Stomach (tissue), 8 donors: ENCODE measurements at regions not wholly inside any gene's neighbourhood (a gene's known extent, or its start where the extent isn't known, plus 50 kb on each side); places are given as distances from the start of the nearest gene placed in this dataset.

ENCODE experiments used
- DNase-seq, 2 donors: peaks; one replicate each; pipeline versions ENCODE4 v3.0.0 to v3.0.0-alpha.2; 2013 to 2019
- H3K27ac ChIP-seq, 5 donors: fragments of 200-600 bp in 4 of 5; sonication (generic) in 4 of 5; one replicate each; pipeline ENCODE4 v1.5.1; 2013 to 2019; ENCODE audit warnings: mild to moderate bottlenecking in 1 of 5, moderate library complexity in 1 of 5
- H3K27me3 ChIP-seq, 3 donors: fragments of 200-600 bp; sonication (generic); one replicate each; pipeline ENCODE4 v1.5.1; 2017 to 2019; ENCODE audit warnings: mixed run types in 1 of 3
- H3K36me3 ChIP-seq, 4 donors: fragments of 200-600 bp; sonication (generic); 1 replicate in 3 of 4; 2 replicates in 1 of 4; pipeline ENCODE4 v1.5.1; 2016 to 2019
- H3K4me1 ChIP-seq, 4 donors: fragments of 200-600 bp; sonication (generic); one replicate each; pipeline ENCODE4 v1.5.1; 2016 to 2019
- H3K4me3 ChIP-seq, 4 donors: fragments of 200-600 bp; sonication (generic) in 3 of 4; one replicate each; pipeline ENCODE4 v1.5.1; 2016 to 2019; ENCODE audit warnings: mild to moderate bottlenecking in 1 of 4
- H3K9me3 ChIP-seq, 4 donors: fragments of 200-600 bp; sonication (generic); one replicate each; pipeline ENCODE4 v1.5.1; 2016 to 2019
- CTCF ChIP-seq, 7 experiments: fragments of 450-650 bp in 4 of 7; fragments of 200-600 bp in 3 of 7; sonication (generic) in 3 of 7; IDR thresholded peaks; one replicate each; pipeline ENCODE4 v1.5.1; 2016 to 2019; ENCODE audit warnings: antibody characterized with exemption in 7 of 7, control low read depth in 2 of 7, mild to moderate bottlenecking in 1 of 7
- EP300 ChIP-seq: sonication (generic); formaldehyde crosslinking; IDR thresholded peaks from one replicate; pipeline ENCODE4 v1.6.1; 2017; ENCODE audit warnings: antibody characterized with exemption
- POLR2A ChIP-seq, 4 donors: fragments of 450-650 bp; IDR thresholded peaks; one replicate each; pipeline ENCODE4 v1.6.1; 2016; ENCODE audit warnings: antibody characterized with exemption in 4 of 4, control low read depth in 2 of 4, mild to moderate bottlenecking in 1 of 4, moderate library complexity in 1 of 4
- POLR2AphosphoS5 ChIP-seq, 3 donors: sonication (generic); formaldehyde crosslinking; IDR thresholded peaks; one replicate each; pipeline ENCODE4 v1.6.1; 2016; ENCODE audit warnings: antibody characterized with exemption in 3 of 3
- WGBS, 5 donors: extraction: QIAGEN DNeasy Blood & Tissue Kit in 3 of 5; methylation state at CpG; one replicate each; pipeline versions ENCODE4 v1.1.5 to v1.1.7; 2013 to 2018; 5-methylcytosine and 5-hydroxymethylcytosine counted together
- intact Hi-C: fragments of 100-400 bp; cut with DNase I; formaldehyde crosslinking; loops from one replicate; pipeline ENCODE4 v1.15.1; 2023; ENCODE audit warnings: low total_unique reads
- donor health status: healthy with polysubstance abuse.
- donor health status: Bipolar disorder and iron deficiency.
- donor health status: healthy.

DNA sequence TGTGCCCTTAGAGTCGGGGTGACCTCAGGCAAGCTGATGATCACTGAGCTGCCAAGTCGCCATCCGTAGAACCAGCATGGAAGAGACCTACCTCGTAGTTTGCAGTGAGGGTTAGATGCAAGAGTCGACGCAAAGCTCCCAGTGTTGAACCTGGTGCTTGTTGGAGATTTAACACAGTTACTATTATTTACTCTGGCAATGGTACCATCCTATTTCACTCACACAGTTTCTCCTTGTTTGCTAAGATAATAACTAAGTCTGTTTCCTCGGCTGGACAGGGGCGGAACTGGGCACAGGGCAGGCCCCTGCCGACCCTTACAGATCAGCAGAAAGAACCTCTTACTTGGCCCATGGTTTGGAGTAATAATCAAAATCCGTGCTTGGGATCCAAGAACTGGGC, 85.5 kb downstream of the ACAA2 start:
- intact Hi-C loops: no loop called here
- H3K27ac ChIP-seq: no peak overlapping the region
- H3K4me1 ChIP-seq: peaks cover 8 to 65% (median 13%) of the 10 kb centered on the region in 4 donors
- H3K4me3 ChIP-seq: no peak overlapping the region
- no peak for TF ChIP-seq POLR2A (IDR thresholded peaks at IDR 0.05)
- no peak for TF ChIP-seq EP300
- no peak for TF ChIP-seq POLR2AphosphoS5 (IDR thresholded peaks at IDR 0.05)
- TF ChIP-seq CTCF (IDR thresholded peaks at IDR 0.05): no peak
- DNase-seq: no peak
- H3K27me3 ChIP-seq: no peaks in the 10 kb centered on the region
- no peaks in the 10 kb centered on the region for H3K9me3 ChIP-seq
- WGBS, 5 donors: 65 to 83% (median 73%) methylated on average over 10 of the region's 10 CpGs
- no peaks in the 10 kb centered on the region for H3K36me3 ChIP-seq

- Histone ChIP-seq H3K36me3 (no peaks in the 10 kb centered on the region), H3K27ac (peak overlapping the region in 3 of 5 donors; percentile 29 to 39 (median 32)), H3K9me3 (no peaks in the 10 kb centered on the region), H3K27me3 (no peaks in the 10 kb centered on the region), H3K4me1 (peaks cover 8 to 65% (median 10%) of the 10 kb centered on the region in 4 donors), H3K4me3 (no peak overlapping the region)
- no peak for DNase-seq
- intact Hi-C loops: no loop called here
- WGBS, 5 donors: 89 to 100% (median 100%) methylated on average over 1 of the region's 1 CpG
- TF ChIP-seq EP300 (no peak), POLR2AphosphoS5 (IDR thresholded peaks at IDR 0.05) (no peak), CTCF (IDR thresholded peaks at IDR 0.05) (no peak), POLR2A (IDR thresholded peaks at IDR 0.05) (no peak)
These were observed 86.7 kb downstream of the ACAA2 start for GRCh38 chr18:49726675-49726963.

DNA sequence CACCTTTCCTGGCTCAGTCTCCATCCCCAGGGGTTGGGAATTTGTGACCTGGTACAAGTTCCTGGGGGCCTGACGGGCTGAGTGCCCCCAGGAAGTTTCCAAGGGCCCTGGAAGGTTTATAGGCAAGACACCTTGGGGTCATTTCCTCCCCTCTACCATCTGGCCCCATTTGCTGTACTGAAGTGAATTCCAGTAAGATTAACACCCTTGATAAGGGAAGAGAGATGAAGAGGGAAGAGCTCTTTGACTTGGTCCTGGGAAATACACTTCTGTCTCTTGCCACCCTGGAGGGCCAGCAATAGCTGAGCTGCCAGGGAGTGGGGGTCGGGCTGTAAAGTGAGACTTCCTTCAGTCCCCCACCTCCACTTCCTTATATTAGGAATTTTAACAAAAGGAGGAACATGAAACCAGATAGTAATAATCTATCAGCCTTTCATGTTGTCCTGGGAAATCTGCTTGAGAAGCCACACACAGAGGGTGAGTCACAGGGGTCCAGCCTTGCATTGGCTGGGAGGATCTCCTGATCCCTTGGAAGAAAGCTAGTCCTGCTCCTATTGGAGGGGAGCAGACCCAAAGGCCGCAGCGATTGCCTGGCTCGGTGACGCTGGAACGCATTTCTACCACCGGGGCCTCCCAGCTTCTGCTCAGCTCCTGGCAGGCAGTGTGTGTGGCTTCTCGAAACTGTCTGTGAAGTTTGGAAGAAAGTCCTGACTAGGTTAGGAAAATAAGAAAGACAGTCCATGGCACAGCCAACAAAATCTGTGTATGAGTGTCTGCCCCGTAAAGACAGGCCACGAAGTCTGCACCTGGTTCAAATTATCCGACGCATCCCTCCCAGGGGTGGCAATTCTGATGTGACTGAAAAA, 87.3 kb downstream of the ACAA2 start:
- TF ChIP-seq POLR2A (IDR thresholded peaks at IDR 0.05): no peak
- no peak for TF ChIP-seq CTCF (IDR thresholded peaks at IDR 0.05)
- TF ChIP-seq EP300: no peak
- no peak for TF ChIP-seq POLR2AphosphoS5 (IDR thresholded peaks at IDR 0.05)
- intact Hi-C loops: no loop called here
- Histone ChIP-seq H3K4me1 (peaks cover 7 to 60% (median 10%) of the 10 kb centered on the region in 4 donors), H3K27me3 (no peaks in the 10 kb centered on the region), H3K36me3 (no peaks in the 10 kb centered on the region), H3K4me3 (no peak overlapping the region), H3K27ac (peak overlapping the region in 4 of 5 donors; percentile 14 to 39 (median 30)), H3K9me3 (no peaks in the 10 kb centered on the region)
- WGBS, 5 donors: 71 to 81% (median 77%) methylated on average over 13 of the region's 13 CpGs
- DNase-seq: peak in 1 of 2 donors; percentile 79

GRCh38 chr18:49723648-49724180, 89.6 kb downstream of the ACAA2 start:
- no peaks in the 10 kb centered on the region for H3K27me3 ChIP-seq
- WGBS, 5 donors: 13 to 30% (median 26%) methylated on average over 13 of the region's 13 CpGs
- no peak overlapping the region for H3K4me3 ChIP-seq
- peak overlapping the region in 2 of 5 donors; percentile 22 to 63 for H3K27ac ChIP-seq
- no peaks in the 10 kb centered on the region for H3K9me3 ChIP-seq
- intact Hi-C loops: no loop called here
- H3K4me1 ChIP-seq: peaks cover 7 to 45% (median 8%) of the 10 kb centered on the region in 4 donors
- no peaks in the 10 kb centered on the region for H3K36me3 ChIP-seq
- TF ChIP-seq EP300: no peak
- peak in 1 of 3 donors; percentile 45 for TF ChIP-seq POLR2AphosphoS5 (IDR thresholded peaks at IDR 0.05)
- DNase-seq: peak in 1 of 2 donors; percentile 47

- DNase-seq: peak in 1 of 2 donors; percentile 40
- H3K36me3 ChIP-seq: no peaks in the 10 kb centered on the region
- peak in 1 of 3 donors; percentile 26 for TF ChIP-seq POLR2AphosphoS5 (IDR thresholded peaks at IDR 0.05)
- no peak for TF ChIP-seq EP300
- TF ChIP-seq CTCF (IDR thresholded peaks at IDR 0.05): no peak
- no peak for TF ChIP-seq POLR2A (IDR thresholded peaks at IDR 0.05)
These were observed 90.9 kb downstream of the ACAA2 start for GRCh38 chr18:49722477-49722876.

More at GRCh38 chr18:49722477-49722876, 90.9 kb downstream of the ACAA2 start:
- WGBS, 5 donors: 27 to 57% (median 46%) methylated on average over 4 of the region's 4 CpGs
- intact Hi-C loops: no loop called here
- H3K27ac ChIP-seq: peak overlapping the region in 1 of 5 donors; percentile 63
- peaks cover 7 to 33% (median 8%) of the 10 kb centered on the region in 4 donors for H3K4me1 ChIP-seq
- no peak overlapping the region for H3K4me3 ChIP-seq
- H3K27me3 ChIP-seq: no peaks in the 10 kb centered on the region
- H3K9me3 ChIP-seq: no peaks in the 10 kb centered on the region
